ENCODE measurements at regions not wholly inside any gene's neighbourhood (a gene's known extent, or its start where the extent isn't known, plus 50 kb on each side); places are given as distances from the start of the nearest gene placed in this dataset.

DNA sequence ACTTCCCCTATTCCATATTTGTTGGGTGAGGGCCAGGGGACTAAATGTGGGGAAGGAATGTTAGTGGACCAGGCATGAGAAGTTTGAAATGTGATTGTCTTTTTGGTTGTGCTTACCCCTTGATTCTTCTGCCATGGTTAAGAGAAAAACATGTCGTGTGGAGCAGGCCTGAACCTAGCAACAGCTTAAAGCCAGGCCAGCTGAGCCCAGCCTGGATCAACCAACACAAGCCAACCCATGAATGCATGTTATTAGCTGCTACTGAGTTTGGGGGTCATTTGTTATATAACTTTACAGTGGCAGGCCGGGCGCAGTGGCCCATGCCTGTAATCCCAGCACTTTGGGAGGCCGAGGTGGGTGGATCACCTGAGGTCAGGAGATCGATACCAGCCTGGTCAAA, 52.4 kb upstream of the TRIO start:
- Histone ChIP-seq H3K27ac (no peak overlapping the region), H3K4me3 (no peak overlapping the region)

DNA sequence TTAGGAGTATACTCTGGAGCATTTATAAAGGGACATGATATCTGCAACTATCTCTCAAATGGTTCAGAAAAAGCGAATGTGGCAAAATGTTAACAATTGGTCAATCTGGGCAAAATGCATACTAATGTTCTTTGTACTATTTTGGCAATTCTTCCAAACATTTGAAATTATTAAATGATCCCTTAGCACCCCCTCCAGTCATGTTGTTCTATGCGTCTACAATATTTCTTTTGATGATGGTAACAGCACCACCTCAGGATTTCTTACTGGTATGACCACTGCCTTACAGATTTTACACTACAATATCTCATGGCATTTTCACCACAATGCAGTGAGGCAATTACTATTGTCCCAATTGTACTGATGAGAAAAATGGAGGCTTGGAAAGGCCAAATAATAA, 52.9 kb upstream of the TRIO start:
- Histone ChIP-seq H3K27ac (no peak overlapping the region), H3K4me3 (no peak overlapping the region)

DNA sequence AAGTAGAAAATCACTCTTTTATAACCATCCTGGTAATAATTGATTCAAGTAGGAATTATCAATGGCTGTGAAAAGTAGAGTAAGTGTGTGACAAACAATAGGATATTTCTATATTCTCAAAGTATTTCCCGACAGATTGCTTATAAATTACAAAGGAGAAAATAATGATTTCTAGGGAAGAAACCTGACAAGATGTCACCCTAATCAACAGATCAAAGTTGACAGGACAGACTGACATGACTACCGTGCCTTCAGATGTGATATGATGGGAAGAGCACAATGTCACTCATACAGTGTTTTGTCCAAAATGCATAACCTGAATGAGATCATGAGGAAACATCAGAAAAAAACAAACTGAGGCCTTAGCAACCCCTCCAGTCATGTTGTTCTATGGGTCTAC, 53.9 kb upstream of the TRIO start:
- H3K4me3 ChIP-seq, result no peak overlapping the region
- H3K27ac ChIP-seq, result no peak overlapping the region

DNA sequence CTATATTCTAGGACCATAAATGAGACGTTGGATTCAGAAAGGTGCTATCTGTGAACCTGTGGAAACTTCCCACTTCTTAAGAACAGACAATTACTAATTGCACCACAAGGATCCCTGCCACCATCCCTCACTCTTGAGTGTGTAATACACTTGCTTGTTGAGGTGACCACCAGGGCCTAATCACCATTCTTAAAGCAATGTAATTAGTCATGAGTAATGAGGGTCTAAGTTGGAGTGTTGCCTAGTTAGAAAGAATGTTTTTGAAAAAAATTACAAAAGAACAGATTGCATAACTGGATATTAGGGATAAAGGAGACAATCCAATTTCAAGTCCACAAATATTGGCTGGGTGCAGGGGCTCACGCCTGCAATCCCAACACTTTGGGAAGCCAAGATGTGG, 56.9 kb upstream of the TRIO start:
- no peak overlapping the region for H3K4me3 ChIP-seq

DNA sequence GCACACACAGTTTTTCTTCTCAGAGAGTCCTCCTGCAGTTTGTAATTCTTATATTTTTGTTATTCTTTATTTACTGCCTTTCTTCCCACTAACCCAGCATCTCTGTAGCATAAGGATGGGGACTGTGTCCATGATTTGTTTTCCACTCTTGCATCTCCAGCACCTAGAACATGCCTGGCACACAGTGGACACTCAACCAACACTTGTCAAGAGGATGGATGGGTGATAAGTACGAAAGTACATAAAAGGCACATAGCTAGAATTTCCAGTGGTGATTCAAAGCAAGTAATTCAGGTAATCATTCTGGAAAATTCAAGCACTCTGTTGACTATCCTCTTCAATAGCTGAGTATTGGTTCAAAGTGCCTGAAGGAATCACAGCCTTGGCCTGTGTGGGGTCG, 60.2 kb upstream of the TRIO start:
- Histone ChIP-seq H3K27ac (no peak overlapping the region), H3K4me3 (no peak overlapping the region)

More for the DNA sequence above, 56.9 kb upstream of the TRIO start:
- H3K27ac ChIP-seq, result no peak overlapping the region

DNA sequence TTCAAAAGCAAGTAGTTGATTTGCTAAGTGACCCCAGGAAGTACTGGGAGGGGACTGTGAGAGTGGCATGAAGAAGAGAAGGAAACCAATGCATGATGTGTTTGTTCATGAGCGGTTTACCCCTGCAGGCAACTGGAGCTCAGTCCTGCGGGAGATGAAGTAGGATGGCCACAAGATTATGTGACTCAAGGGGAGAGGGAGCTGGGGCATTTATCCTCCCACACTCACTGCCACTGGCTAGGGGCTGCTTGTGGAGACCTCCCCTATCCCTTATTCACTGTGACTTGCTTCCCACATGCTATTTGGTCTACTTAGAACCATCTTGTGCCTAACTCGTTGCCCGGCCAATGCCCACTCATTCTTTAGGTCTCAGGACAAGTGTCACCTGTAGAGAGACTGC, 60.6 kb upstream of the TRIO start:
- no peak overlapping the region for H3K4me3 ChIP-seq
- no peak overlapping the region for H3K27ac ChIP-seq

DNA sequence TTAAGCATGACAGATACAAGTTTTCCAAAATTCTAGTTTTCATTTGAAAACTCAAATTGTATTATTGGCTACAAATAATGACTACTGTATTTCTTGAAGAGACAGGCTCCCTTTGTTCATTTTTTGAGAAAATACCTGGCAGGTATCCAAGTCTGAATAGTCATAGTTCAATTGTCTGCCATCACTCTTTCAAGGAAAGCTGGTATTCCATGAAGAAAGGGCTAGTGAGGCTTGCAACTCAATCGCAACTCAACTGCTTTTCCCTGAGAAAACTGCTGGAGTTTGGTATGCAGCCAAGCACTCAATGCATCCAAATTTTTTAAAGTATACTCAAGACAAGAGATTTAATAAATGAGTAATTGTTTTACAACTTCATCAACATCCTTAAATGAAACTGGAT, 61.4 kb upstream of the TRIO start:
- no peak overlapping the region for H3K27ac ChIP-seq
- no peak overlapping the region for H3K4me3 ChIP-seq

DNA sequence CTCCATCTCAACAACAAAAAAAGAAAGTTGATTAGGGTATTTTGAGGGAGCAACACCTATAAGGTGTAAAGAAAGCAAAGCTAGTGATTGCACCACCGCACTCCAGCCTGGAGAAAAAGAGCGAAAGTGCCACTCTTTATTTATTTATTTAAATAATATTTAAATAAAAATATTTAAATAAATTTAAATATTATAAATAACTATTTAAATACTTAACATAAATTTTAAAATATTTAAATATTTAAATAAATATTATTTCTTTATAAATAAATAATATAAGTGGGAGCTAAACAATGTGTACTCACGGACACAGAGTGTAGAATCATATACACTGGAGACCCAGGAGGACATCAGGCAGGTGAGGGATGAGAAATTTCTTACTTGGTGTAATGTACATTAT, 64.4 kb upstream of the TRIO start:
- Histone ChIP-seq H3K27ac (no peak overlapping the region), H3K4me3 (no peak overlapping the region)

DNA sequence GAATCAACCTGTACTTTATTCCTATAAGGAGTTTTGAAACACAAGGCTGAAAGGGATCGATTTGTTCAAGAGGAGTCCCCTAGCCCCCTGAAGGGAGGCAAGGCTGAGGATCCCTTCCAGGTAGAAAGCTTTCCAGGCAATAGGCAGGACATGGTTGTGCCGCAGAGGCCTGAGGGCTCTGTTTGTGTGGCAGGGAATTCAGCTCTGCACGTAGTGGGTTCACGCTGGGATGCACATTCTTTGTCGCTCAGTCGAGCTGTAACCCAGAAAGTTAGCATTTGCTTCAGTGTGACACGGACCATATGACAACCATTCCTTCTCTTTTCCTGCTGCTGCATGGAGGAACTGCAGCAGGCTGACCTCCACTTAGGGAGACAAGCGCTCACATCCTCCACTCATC, 65.6 kb upstream of the TRIO start:
- Histone ChIP-seq H3K4me3 (no peak overlapping the region), H3K27ac (no peak overlapping the region)

DNA sequence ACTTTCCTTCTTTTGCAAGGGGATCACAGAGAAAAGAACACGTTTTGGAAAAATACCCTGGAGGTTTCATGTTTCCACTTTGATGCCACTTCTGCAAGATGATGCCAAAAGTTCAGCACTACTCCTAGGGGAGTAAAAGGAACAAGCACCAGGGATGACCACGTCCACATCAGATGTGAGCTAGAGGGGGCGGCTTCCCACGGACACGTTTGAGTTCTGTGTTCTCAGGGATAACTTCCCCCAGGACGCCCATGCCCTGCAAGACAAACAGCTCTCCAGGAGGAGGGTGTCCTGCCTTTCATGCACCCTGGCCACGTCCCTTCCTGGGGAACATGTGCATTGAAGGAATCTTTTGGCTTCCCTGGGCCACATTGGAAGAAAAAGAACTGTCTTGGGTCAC, 66.6 kb upstream of the TRIO start:
- Histone ChIP-seq H3K4me3 (no peak overlapping the region), H3K27ac (no peak overlapping the region)

DNA sequence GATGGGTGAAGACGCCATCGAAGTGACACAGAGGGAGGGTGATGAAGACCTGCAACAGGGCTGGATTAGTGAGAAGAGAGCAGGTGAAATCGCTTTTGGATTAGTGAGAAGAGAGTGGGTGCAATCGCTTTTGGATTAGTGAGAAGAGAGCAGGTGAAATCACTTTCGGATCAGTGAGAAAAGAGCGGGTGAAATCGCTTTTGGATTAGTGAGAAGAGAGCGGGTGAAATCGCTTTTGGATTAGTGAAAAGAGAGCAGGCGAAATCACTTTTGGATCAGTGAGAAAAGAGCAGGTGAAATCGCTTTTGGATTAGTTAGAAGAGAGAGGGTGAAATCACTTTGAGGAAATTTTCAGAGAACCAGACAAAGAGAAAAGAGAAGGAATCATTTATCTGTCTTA, 67.2 kb upstream of the TRIO start:
- Histone ChIP-seq H3K4me3 (no peak overlapping the region), H3K27ac (no peak overlapping the region)

DNA sequence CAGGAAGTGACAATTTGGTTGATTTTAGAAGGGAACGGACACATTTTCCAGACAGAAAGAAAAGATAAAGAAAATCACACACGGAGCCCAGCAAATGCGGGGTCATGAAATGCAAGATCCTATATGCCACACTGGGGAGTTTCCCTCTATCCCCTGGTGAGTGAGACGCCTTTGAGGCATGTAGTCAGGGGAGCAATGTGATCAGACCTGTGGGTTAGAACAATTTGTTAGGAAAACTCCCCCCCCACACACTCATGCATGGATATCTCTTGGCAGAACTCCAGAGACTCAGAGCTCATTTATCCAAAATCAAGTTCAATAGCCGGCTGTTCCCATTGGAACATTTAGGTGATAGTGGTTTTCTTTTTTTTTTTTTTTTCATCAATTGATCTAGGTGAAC, 71.7 kb upstream of the TRIO start:
- no peak overlapping the region for H3K4me3 ChIP-seq
- H3K27ac ChIP-seq, result no peak overlapping the region

DNA sequence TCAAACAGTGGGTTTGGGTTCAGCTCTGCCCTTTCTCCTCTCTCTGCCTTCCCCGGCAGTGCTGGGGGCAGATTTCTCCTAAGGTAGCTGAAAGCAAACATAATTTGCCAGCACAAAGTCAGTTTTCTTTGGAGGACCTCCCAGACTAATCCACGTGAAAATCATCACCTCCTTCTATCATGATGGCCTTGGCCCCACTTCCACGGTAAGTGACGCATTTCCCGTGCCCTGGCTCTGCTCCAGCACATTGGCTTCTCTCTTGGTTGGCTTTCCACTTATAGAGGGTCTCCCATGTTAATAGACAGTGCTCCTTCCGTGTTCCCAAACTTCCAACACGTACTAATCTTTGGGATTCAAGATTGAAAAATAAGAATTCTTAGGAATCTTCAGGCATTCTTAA, 74.1 kb upstream of the TRIO start:
- H3K27ac ChIP-seq, result no peak overlapping the region

DNA sequence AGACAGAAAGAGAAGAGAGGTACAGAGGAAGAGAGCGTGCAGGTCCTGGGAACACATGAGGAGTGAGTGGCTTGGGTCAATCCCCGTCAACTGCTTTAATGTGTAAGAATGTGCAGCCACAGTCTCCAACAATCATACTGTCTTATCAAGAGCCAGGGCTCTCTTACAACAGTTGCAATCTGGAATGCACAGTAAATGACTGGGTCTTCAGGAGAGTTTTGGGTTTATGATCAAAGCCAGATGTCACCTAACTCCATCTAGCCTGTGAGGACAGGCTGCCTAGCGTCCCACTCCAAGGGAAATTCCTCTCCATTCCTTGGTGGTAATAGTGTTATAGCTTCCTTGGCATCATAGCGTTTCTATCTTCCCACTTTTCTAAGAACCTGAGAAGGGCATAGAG, 75.0 kb upstream of the TRIO start:
- no peak overlapping the region for H3K27ac ChIP-seq
- H3K4me3 ChIP-seq, result no peak overlapping the region

More for the DNA sequence above, 74.1 kb upstream of the TRIO start:
- no peak overlapping the region for H3K4me3 ChIP-seq

DNA sequence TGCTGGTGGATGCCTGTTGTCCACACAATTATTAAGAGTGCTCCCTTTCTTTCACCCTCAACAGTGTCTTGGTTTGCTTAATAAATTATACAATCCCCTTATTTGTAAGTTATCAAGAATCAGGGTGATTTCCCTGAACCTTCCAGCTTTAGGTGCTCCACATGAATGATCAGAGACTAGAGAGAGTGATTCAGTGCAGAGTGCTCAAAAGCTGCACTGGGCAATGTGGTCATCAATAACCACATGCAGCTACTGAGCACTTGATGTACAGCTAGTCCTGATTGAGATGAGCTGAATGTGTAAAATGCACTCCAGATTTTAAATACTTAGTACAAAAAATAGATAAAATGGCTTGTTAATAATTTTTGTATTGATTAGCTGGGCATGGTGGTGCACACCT, 76.8 kb upstream of the TRIO start:
- Histone ChIP-seq H3K27ac (no peak overlapping the region), H3K4me3 (no peak overlapping the region)

DNA sequence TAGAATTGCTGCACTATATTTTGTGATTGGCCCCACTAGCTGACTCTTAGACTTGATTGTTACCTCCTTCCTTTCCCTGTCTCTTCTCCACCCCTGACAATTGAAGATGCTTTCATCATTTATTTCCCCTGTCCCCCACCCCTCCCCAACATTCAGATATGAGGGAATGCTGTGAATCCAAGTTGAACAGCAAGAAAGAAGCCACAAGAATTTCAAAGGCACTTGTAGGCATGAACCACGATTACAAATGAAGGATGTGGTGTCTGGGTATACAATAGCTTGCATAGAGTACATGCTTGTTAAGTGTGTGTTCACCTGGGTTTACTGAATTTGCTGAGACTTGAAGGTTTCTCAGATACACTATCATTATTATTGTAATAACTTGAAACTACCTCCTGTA, 78.3 kb upstream of the TRIO start:
- Histone ChIP-seq H3K4me3 (no peak overlapping the region), H3K27ac (no peak overlapping the region)

DNA sequence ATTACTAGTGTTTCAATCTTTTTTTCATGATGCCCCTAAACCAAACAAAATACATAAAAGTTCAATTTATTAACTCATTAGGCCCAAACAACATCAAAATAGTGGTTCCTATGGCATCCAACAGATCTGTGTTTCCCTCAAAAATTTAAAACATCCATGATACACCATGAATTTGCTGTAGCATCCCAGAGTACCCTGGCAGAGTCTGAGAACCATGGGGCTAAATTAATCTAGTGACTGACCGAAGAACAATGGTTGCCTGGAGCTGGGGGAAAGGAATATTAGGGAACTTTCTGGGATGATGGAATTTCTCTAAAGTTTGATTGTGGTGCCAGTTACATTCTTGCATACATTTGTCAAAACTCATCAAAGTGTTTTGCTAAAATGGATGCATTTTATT, 79.5 kb upstream of the TRIO start:
- peak overlapping the region in 1 of 21 experiments; percentile 6 for H3K27ac ChIP-seq
- no peak overlapping the region for H3K4me3 ChIP-seq

DNA sequence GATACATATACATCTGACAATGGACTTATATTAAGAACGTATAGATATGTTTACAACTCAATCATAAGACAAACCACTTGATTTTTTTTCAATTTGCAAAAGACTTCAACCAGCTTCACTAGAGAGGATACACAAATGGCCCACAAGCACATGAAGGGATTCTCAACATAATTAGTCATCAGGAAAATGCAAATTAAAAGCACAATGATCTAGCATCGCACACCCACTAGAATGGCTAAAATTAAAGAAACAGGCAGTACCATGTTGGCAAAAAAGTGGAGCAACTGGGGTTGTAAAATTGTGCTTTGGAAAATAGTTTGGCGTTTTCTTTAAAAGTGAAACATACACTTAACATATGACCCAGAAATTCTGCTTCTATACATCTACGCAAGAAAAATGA, 80.0 kb upstream of the TRIO start:
- peak overlapping the region in 1 of 21 experiments; percentile 6 for H3K27ac ChIP-seq
- no peak overlapping the region for H3K4me3 ChIP-seq

DNA sequence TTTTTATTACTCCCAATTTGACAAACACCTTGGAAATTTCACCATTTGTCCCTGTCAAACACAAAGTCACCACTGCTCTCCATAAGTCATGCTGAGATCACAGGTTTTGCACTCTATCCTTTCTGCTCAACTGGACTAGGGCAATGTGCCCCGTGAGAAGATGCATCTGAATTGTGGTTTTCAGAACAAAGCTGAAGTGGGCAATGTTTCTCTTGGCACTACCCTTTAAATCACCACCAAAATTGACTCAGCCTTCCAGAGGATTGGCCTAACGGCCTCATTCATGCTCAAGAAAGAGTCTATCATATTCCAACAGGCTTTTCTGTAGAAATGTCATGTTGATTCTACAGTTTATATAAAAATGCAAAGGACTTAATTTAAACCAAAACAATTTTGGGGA, 81.0 kb upstream of the TRIO start:
- no peak overlapping the region for H3K27ac ChIP-seq
- H3K4me3 ChIP-seq, result no peak overlapping the region

DNA sequence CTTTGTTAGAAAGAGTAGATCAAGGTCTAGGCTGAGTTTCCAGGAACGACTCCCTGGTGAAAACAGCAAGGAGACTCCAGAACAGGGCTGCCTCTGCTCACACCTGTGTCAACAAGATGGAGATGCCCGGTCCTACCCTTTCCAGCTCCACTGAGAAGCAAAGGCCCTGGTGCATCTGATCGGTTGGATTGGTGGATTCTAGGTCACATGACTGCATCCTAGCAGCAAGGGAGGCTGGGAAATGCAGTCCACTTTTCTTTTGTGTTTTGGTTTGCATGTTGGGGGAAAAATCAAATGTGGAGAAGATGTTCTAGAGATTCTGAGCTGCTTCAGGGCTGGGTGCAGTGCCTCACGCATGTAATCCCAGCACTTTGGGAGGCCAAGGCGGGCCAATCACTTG, 82.0 kb upstream of the TRIO start:
- Histone ChIP-seq H3K27ac (no peak overlapping the region), H3K4me3 (no peak overlapping the region)

DNA sequence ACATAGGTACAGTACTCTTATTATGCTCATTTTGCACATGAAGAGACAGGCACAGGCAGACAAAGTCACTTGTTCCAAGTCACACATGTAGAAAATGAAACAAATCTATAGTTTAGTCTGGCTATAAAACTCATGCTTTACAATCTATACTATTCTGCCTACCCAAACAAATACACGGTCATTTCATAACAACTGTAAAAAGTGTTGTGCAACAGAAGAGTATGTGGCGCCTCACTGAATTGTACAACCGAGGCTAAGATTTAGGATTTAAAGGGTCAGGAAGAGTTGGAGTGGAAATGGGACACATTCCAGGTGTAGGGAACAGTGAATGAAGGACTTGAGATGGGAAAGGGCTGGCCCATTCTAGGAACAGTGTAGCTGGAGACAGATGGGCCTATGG, 82.9 kb upstream of the TRIO start:
- no peak overlapping the region for H3K4me3 ChIP-seq
- H3K27ac ChIP-seq, result no peak overlapping the region

DNA sequence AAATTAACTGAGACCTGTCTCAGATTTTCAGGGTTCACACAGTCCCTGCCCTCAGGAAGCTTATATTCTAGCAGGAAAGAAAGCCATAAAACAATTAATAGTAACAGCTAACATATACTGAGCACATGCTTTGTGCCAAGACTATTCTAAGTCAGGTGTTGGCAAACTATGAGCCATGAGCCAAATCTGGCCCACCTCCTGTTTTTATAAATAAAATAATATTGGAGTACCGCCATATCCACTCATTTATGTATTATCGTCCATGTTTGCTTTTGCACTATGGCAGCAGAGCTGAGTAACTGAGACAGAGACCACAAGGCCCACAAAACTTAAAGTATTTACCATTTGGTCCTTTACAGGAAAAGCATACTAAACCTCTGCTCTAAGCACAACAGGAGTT, 83.3 kb upstream of the TRIO start:
- Histone ChIP-seq H3K27ac (no peak overlapping the region), H3K4me3 (no peak overlapping the region)

DNA sequence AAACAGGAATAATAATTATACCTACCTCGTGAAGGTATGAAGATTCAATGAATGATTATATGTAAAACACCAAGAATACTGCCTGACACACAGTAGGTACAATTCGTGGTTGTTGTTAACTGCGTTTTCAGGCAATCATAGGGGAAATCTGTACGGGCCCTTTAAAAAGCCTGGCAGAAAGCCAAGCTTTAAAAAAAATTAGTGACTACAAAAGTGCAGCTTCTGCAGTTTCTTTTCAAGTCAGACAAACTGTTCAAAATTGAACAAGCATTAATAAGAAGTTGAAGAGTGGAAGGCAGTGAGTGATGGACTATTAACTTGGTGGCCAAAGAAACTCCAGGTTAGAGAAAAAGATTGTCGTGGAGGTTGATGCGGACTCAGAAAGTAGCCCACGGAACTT, 85.9 kb upstream of the TRIO start:
- no peak overlapping the region for H3K4me3 ChIP-seq
- no peak overlapping the region for H3K27ac ChIP-seq
